HG03571 (cell line): ENCODE measurements at regions not wholly inside any gene's neighbourhood (a gene's known extent, or its start where the extent isn't known, plus 50 kb on each side); places are given as distances from the start of the nearest gene placed in this dataset.

Source experiments
- ATAC-seq: cut with Tn5 transposase; IDR thresholded peaks from one replicate; pipeline ENCODE4 v1.9.1; 2021; ENCODE audit not compliant: unreplicated experiment

GRCh38 chr4:58711039-58711438 lies 1600.9 kb upstream of the IGFBP7 start:
- no peak for ATAC-seq

GRCh38 chr4:58688568-58688967 lies 1578.4 kb upstream of the IGFBP7 start:
- no peak for ATAC-seq

GRCh38 chr4:58679886-58680285 lies 1569.7 kb upstream of the IGFBP7 start:
- no peak for ATAC-seq

GRCh38 chr4:58679051-58679450 lies 1568.9 kb upstream of the IGFBP7 start:
- no peak for ATAC-seq

GRCh38 chr4:58669783-58670182 lies 1559.6 kb upstream of the IGFBP7 start:
- ATAC-seq, result no peak

- no peak for ATAC-seq
Observed at GRCh38 chr4:58665649-58666048, 1555.5 kb upstream of the IGFBP7 start.

- ATAC-seq, result no peak
Observed at GRCh38 chr4:58658701-58659100, 1548.5 kb upstream of the IGFBP7 start.

- ATAC-seq, result no peak
Observed at GRCh38 chr4:58653251-58653650, 1543.1 kb upstream of the IGFBP7 start.

GRCh38 chr4:58649226-58649625 lies 1539.0 kb upstream of the IGFBP7 start:
- no peak for ATAC-seq

- no peak for ATAC-seq
Observed at GRCh38 chr4:58646126-58646525, 1535.9 kb upstream of the IGFBP7 start.

GRCh38 chr4:58644549-58644948 lies 1534.4 kb upstream of the IGFBP7 start:
- no peak for ATAC-seq

GRCh38 chr4:58636381-58636780 lies 1526.2 kb upstream of the IGFBP7 start:
- no peak for ATAC-seq

GRCh38 chr4:58617226-58617625 lies 1507.0 kb upstream of the IGFBP7 start:
- no peak for ATAC-seq

GRCh38 chr4:58611012-58611411 lies 1500.8 kb upstream of the IGFBP7 start:
- ATAC-seq, result no peak

- no peak for ATAC-seq
Observed at GRCh38 chr4:58606303-58606702, 1496.1 kb upstream of the IGFBP7 start.

GRCh38 chr4:58603951-58604350 lies 1493.8 kb upstream of the IGFBP7 start:
- ATAC-seq, result no peak

GRCh38 chr4:58602731-58603359 lies 1492.7 kb upstream of the IGFBP7 start:
- no peak for ATAC-seq

- no peak for ATAC-seq
Observed at GRCh38 chr4:58602022-58602421, 1491.8 kb upstream of the IGFBP7 start.

GRCh38 chr4:58600290-58600689 lies 1490.1 kb upstream of the IGFBP7 start:
- no peak for ATAC-seq

- ATAC-seq, result no peak
Observed at GRCh38 chr4:58590722-58591121, 1480.5 kb upstream of the IGFBP7 start.

- no peak for ATAC-seq
Observed at GRCh38 chr4:58587856-58588255, 1477.7 kb upstream of the IGFBP7 start.

GRCh38 chr4:58566260-58566659 lies 1456.1 kb upstream of the IGFBP7 start:
- ATAC-seq, result no peak

GRCh38 chr4:58564695-58565475 lies 1454.7 kb upstream of the IGFBP7 start:
- no peak for ATAC-seq
